ENCODE measurements at regions not wholly inside any gene's neighbourhood (a gene's known extent, or its start where the extent isn't known, plus 50 kb on each side); places are given as distances from the start of the nearest gene placed in this dataset.
"Not testable (repeated sequence)": the region's sequence is repeated elsewhere in the genome, so short reads cannot be mapped to it uniquely, and the experiment has no call there.

GRCh38 chr2:109719871-109720270 is 74.2 kb upstream of the RGPD5 start:
- no peak for TF ChIP-seq POLR2A (IDR thresholded peaks at IDR 0.05)
- no peak for TF ChIP-seq CTCF (IDR thresholded peaks at IDR 0.05)
- H3K4me3 ChIP-seq (ENCODE audit: low read depth, poor library complexity, severe bottlenecking) = no peak overlapping the region
- intact Hi-C loops (cut with DNase I; ENCODE audit: low total_unique reads) = loop anchor here (5.0 kb wide), 1 partner anchor 173 kb away; no protein-coding TSS in a partner anchor
- 49 to 53% methylated on average over 6 of the region's 6 CpGs for WGBS, 2 donors
- DNase-seq (ENCODE audit: low spot score in 2 of 2) = peak; percentile 14 to 78

- intact Hi-C loops (cut with DNase I; ENCODE audit: low total_unique reads) = no loop called here
- no peak overlapping the region for H3K4me3 ChIP-seq (ENCODE audit: low read depth, poor library complexity, severe bottlenecking)
- DNase-seq (ENCODE audit: low spot score in 2 of 2) = peak; percentile 18 to 70
- TF ChIP-seq CTCF (IDR thresholded peaks at IDR 0.05) = no peak
- no peak for TF ChIP-seq POLR2A (IDR thresholded peaks at IDR 0.05)
- 43% methylated on average over 3 of the region's 3 CpGs for WGBS, 2 donors
Measured at GRCh38 chr2:109720380-109721106, 73.6 kb upstream of the RGPD5 start.

- 50 to 51% methylated on average over 9 of the region's 9 CpGs for WGBS, 2 donors
- peak; percentile 71 to 85 for DNase-seq (ENCODE audit: low spot score in 2 of 2)
Measured at GRCh38 chr2:109721135-109721534, 73.0 kb upstream of the RGPD5 start.

GRCh38 chr2:109721626-109722025 is 72.5 kb upstream of the RGPD5 start:
- TF ChIP-seq CTCF (IDR thresholded peaks at IDR 0.05) = no peak
- no peak for TF ChIP-seq POLR2A (IDR thresholded peaks at IDR 0.05)
- DNase-seq (ENCODE audit: low spot score in 2 of 2) = peak; percentile 14 to 76
- intact Hi-C loops (cut with DNase I; ENCODE audit: low total_unique reads) = no loop called here
- 54 to 59% methylated on average over 8 of the region's 8 CpGs for WGBS, 2 donors
- no peak overlapping the region for H3K4me3 ChIP-seq (ENCODE audit: low read depth, poor library complexity, severe bottlenecking)

More at GRCh38 chr2:109721135-109721534, 73.0 kb upstream of the RGPD5 start:
- intact Hi-C loops (cut with DNase I; ENCODE audit: low total_unique reads) = no loop called here
- TF ChIP-seq POLR2A (IDR thresholded peaks at IDR 0.05) = no peak
- TF ChIP-seq CTCF (IDR thresholded peaks at IDR 0.05) = no peak
- H3K4me3 ChIP-seq (ENCODE audit: low read depth, poor library complexity, severe bottlenecking) = no peak overlapping the region

- 35 to 51% methylated on average over 5 of the region's 5 CpGs for WGBS, 2 donors
- no peak overlapping the region for H3K4me3 ChIP-seq (ENCODE audit: low read depth, poor library complexity, severe bottlenecking)
Measured at GRCh38 chr2:109722026-109722425, 72.1 kb upstream of the RGPD5 start.

GRCh38 chr2:109722640-109723039 is 71.5 kb upstream of the RGPD5 start:
- DNase-seq (ENCODE audit: low spot score in 2 of 2); intact Hi-C loops (cut with DNase I; ENCODE audit: low total_unique reads); H3K4me3 ChIP-seq (ENCODE audit: low read depth, poor library complexity, severe bottlenecking): not testable (repeated sequence)
- WGBS, 2 donors = 74 to 85% methylated on average over 3 of the region's 3 CpGs

More at GRCh38 chr2:109722026-109722425, 72.1 kb upstream of the RGPD5 start:
- intact Hi-C loops (cut with DNase I; ENCODE audit: low total_unique reads) = no loop called here
- TF ChIP-seq CTCF (IDR thresholded peaks at IDR 0.05) = no peak
- TF ChIP-seq POLR2A (IDR thresholded peaks at IDR 0.05) = no peak
- peak; percentile 77 to 87 for DNase-seq (ENCODE audit: low spot score in 2 of 2)

- intact Hi-C loops (cut with DNase I; ENCODE audit: low total_unique reads); H3K4me3 ChIP-seq (ENCODE audit: low read depth, poor library complexity, severe bottlenecking): not testable (repeated sequence)
- WGBS, 2 donors = 85 to 87% methylated on average over 3 of the region's 3 CpGs
- DNase-seq (ENCODE audit: low spot score in 2 of 2) = peak; percentile 3 to 56
Measured at GRCh38 chr2:109723153-109723552, 71.0 kb upstream of the RGPD5 start.

All from lower leg skin (tissue), 4 donors.